Adrenal gland (tissue), 5 donors: ENCODE measurements at regions not wholly inside any gene's neighbourhood (a gene's known extent, or its start where the extent isn't known, plus 50 kb on each side); places are given as distances from the start of the nearest gene placed in this dataset.

Source experiments
- CTCF ChIP-seq, 6 experiments: fragments of 450-650 bp in 4 of 6; fragments of 200-600 bp in 2 of 6; sonication (generic) in 1 of 6; IDR thresholded peaks; 1 replicate in 5 of 6; 2 replicates in 1 of 6; pipeline versions ENCODE4 v1.5.1 to v1.8.0; 2016 to 2021; ENCODE audit warnings: antibody characterized with exemption in 6 of 6, mild to moderate bottlenecking in 2 of 6, moderate library complexity in 1 of 6
- POLR2A ChIP-seq, 2 donors: fragments of 450-650 bp; IDR thresholded peaks; one replicate each; pipeline ENCODE4 v1.6.1; 2017; ENCODE audit warnings: antibody characterized with exemption in 2 of 2, mild to moderate bottlenecking in 2 of 2, moderate library complexity in 1 of 2
- donor health status: DM: no; HTN: no; CAD: no.

- TF ChIP-seq POLR2A (IDR thresholded peaks at IDR 0.05) (no peak), CTCF (IDR thresholded peaks at IDR 0.05) (no peak)
Measured at GRCh38 chr4:180205276-180205675, 2037.9 kb upstream of the TENM3 start.
